BE2C (cell line): ENCODE measurements at regions not wholly inside any gene's neighbourhood (a gene's known extent, or its start where the extent isn't known, plus 50 kb on each side); places are given as distances from the start of the nearest gene placed in this dataset.
A peak's percentile ranks its signal among the peaks of the same experiment; 100 is the strongest.

ENCODE experiments used
- DNase-seq: peaks from one replicate; pipeline ENCODE4 v3.0.0-alpha.2; 2020
- H3K27me3 ChIP-seq: fragments of 250-450 bp; sonication (Bioruptor Pico); 2 replicates; pipeline ENCODE4 v1.5.1; 2020; ENCODE audit warnings: mild to moderate bottlenecking
- H3K36me3 ChIP-seq: fragments of 250-450 bp; sonication (Bioruptor Pico); 2 replicates; pipeline ENCODE4 v1.5.1; 2020; ENCODE audit warnings: mild to moderate bottlenecking
- H3K4me1 ChIP-seq: fragments of 250-450 bp; sonication (Bioruptor Pico); 2 replicates; pipeline ENCODE4 v1.5.1; 2020
- H3K4me3 ChIP-seq: 2 replicates; pipeline ENCODE4 v1.5.1; 2011; ENCODE audit warnings: low read depth, low read length
- H3K9me3 ChIP-seq: fragments of 250-450 bp; sonication (Bioruptor Pico); 2 replicates; pipeline ENCODE4 v1.5.1; 2020
- TF ChIP-seq, protein P1 (sequence below): IDR thresholded peaks from 2 replicates; pipeline ENCODE4 v1.5.1; 2012; ENCODE audit warnings: mild to moderate bottlenecking, low read depth, low read length

DNA sequence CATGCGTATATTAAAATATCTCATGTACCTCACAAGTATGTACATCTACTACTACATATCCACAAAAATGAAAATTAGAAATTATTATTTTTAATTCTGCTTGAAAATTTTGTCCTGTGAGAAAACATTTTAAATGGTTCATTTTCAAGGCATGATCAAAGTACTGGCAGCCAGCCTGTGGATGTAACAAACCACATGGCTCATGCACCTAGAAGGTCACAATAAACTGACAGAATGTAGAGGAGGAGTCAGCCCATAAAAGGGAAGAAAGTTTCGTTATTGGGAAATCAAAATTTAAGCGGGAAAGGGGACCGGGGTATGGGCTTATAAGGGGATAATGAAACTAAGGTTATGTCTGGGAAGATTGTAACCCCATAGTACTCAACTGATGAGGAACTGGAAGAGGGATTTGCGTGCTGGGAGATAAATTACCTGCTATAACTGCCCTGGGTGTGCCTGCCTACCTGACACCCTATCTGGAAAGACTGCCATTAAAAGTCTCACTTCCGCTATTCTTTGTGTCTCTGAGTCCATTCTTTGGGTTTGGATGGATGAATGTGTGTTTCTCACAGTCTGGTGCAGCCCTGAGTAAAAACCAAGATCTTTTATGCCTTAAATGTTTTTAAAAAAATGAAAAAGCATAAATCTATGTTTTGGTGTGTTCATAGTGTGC, 62.2 kb upstream of the PCED1B start:
- no peaks in the 10 kb centered on the region for H3K9me3 ChIP-seq
- TF ChIP-seq, protein P1, sequence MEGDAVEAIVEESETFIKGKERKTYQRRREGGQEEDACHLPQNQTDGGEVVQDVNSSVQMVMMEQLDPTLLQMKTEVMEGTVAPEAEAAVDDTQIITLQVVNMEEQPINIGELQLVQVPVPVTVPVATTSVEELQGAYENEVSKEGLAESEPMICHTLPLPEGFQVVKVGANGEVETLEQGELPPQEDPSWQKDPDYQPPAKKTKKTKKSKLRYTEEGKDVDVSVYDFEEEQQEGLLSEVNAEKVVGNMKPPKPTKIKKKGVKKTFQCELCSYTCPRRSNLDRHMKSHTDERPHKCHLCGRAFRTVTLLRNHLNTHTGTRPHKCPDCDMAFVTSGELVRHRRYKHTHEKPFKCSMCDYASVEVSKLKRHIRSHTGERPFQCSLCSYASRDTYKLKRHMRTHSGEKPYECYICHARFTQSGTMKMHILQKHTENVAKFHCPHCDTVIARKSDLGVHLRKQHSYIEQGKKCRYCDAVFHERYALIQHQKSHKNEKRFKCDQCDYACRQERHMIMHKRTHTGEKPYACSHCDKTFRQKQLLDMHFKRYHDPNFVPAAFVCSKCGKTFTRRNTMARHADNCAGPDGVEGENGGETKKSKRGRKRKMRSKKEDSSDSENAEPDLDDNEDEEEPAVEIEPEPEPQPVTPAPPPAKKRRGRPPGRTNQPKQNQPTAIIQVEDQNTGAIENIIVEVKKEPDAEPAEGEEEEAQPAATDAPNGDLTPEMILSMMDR, result no peak
- no peak for DNase-seq
- H3K4me3 ChIP-seq, result no peak overlapping the region
- H3K4me1 ChIP-seq, result no peaks in the 10 kb centered on the region
- no peaks in the 10 kb centered on the region for H3K27me3 ChIP-seq
- no peaks in the 10 kb centered on the region for H3K36me3 ChIP-seq

DNA sequence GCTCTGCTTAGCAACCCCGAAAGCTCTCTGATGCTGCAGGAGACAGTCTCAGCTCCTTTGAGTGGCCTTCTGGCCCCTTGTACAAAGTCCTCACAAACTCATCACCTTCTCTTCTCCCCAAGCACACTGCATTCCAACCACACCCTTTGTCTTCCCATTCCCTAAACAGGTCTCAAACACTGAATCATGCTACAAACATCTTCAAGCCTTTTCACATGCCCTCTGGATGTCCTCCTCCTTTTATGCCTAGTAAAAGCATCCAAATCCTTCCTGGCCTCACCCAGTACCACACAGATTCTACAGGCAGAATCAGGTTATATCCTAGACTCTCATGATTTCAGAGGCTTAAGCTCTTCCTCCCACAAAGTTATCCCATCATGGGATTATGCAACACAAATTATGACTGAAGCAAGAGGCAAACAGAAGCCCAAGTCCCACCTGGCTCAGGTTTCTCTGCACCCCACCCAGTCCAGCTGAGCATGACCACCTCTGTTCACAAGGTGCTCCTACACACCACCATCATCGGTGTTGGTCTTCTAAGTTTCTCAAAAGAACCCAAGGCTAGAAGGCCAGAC, 61.4 kb upstream of the PCED1B start:
- TF ChIP-seq, protein P1, result no peak
- no peaks in the 10 kb centered on the region for H3K36me3 ChIP-seq
- H3K4me1 ChIP-seq, result no peaks in the 10 kb centered on the region
- DNase-seq, result no peak
- no peaks in the 10 kb centered on the region for H3K27me3 ChIP-seq
- no peak overlapping the region for H3K4me3 ChIP-seq
- no peaks in the 10 kb centered on the region for H3K9me3 ChIP-seq

DNA sequence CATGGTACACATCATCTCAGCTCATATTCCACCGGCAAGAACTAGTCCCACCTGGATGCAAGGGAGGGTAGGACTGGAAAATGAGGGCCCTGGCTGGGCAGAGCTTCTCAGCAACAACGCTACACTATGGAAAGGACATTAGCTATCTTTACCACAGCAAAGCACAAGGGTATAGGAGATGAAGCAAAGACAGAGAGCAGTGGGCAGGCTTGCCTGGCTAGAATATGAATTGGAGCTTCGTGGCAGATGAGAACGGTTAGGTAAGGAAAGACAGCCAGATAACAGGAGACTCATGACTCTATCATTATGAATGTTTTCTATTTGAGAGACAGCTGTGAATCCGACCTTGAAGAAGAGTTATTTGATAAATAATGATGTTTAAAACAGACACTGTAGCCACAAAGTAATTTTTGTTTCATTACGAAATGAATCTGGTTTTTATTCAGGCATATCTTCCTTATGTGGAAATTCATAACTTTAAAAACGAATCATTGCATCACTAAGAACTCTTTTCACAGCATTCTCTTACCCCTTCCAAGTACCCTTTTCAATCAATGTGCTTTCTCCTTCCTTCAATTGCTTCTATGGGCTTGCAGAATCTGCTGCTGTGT, 59.1 kb upstream of the PCED1B start:
- TF ChIP-seq, protein P1, result no peak
- H3K4me1 ChIP-seq, result no peaks in the 10 kb centered on the region
- DNase-seq, result no peak
- H3K27me3 ChIP-seq, result no peaks in the 10 kb centered on the region
- H3K36me3 ChIP-seq, result no peaks in the 10 kb centered on the region
- no peak overlapping the region for H3K4me3 ChIP-seq
- H3K9me3 ChIP-seq, result no peaks in the 10 kb centered on the region

DNA sequence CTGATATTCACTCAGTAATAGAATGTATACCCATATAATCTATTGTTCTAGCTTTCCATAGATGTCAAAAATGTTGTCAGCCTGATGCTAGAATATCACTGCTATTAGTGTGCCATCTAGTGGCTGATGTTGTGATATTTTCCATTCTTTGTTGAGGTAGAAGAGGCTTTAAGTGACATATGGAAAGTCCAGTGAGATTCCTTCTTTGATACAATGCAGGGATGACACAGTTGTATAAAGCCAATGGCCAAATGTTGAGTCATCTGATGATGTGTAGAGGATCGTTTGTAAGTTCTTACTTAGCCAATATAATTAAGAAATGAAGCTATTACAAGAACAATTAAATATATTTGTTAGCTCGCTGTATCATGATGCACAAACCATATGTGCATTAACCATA, 58.1 kb upstream of the PCED1B start:
- peak; percentile 11 for DNase-seq
- H3K36me3 ChIP-seq, result no peaks in the 10 kb centered on the region
- no peaks in the 10 kb centered on the region for H3K9me3 ChIP-seq
- H3K4me1 ChIP-seq, result no peaks in the 10 kb centered on the region
- H3K4me3 ChIP-seq, result no peak overlapping the region
- TF ChIP-seq, protein P1, result peak; percentile 71
- no peaks in the 10 kb centered on the region for H3K27me3 ChIP-seq

DNA sequence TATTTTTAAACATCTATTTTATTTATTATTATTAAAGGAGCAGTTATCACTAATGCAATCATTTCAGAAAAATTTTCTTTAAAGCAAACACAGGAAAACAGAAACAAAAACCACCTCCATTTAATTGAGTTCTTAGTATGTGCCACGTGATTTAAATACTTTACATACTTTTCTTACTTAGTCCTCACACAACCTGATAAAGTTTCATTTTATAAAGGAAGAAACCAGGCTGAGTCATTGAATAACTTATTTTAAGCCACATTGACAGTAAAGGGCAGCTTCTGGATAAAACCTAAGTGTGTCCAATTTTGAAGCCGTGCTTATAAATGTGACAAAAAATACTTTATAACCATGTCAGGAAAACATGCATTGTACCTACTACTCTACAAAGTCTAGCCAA, 57.1 kb upstream of the PCED1B start:
- TF ChIP-seq, protein P1, result no peak
- no peaks in the 10 kb centered on the region for H3K36me3 ChIP-seq
- H3K27me3 ChIP-seq, result no peaks in the 10 kb centered on the region
- H3K4me1 ChIP-seq, result no peaks in the 10 kb centered on the region
- DNase-seq, result no peak
- H3K4me3 ChIP-seq, result no peak overlapping the region
- H3K9me3 ChIP-seq, result no peaks in the 10 kb centered on the region

DNA sequence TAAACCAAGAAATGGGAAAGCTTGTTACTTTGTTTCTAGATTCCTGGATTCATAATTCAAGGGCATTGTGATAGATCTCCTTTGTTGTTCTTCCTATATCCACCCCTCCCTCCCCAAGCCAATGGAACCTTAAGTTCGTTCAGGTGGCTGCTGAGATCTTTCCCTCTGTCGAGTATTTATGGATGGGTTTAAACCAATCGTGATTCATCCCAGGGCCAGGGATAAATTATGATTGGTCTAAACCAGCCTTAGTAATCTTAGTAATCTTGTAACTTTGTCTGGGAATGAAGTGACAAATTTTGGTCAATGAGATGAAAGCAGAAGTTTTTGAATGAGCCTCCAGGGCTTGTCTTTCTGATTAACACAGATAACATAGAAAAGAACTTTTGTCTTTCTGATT, 56.1 kb upstream of the PCED1B start:
- Histone ChIP-seq H3K4me3 (no peak overlapping the region), H3K36me3 (no peaks in the 10 kb centered on the region), H3K27me3 (no peaks in the 10 kb centered on the region), H3K9me3 (no peaks in the 10 kb centered on the region), H3K4me1 (no peaks in the 10 kb centered on the region)
- TF ChIP-seq, protein P1, result no peak
- DNase-seq, result no peak
